Fibroblast of lung (primary cell): ENCODE measurements at regions not wholly inside any gene's neighbourhood (a gene's known extent, or its start where the extent isn't known, plus 50 kb on each side); places are given as distances from the start of the nearest gene placed in this dataset.

Source experiments
- CTCF ChIP-seq, 2 donors: IDR thresholded peaks in 1 of 2; conservative IDR thresholded peaks in 1 of 2; 1 replicate in 1 of 2; 2 replicates in 1 of 2; pipeline ENCODE4 v1.5.1; 2011 to 2012; ENCODE audit warnings: low read length in 2 of 2, control low read depth in 1 of 2, inconsistent platforms in 1 of 2, low read depth in 1 of 2, mild to moderate bottlenecking in 1 of 2
- EZH2 ChIP-seq: IDR thresholded peaks from 2 replicates; pipeline ENCODE4 v1.5.1; 2012; ENCODE audit warnings: low read length, control low read depth, mild to moderate bottlenecking; ENCODE audit errors: missing control alignments

- TF ChIP-seq CTCF (conservative IDR thresholded peaks at IDR 0.05 in 1 of 2, IDR thresholded peaks at IDR 0.05 in 1 of 2; ENCODE audit: low read depth in 1 of 2, low read length in 2 of 2) (no peak), EZH2 (no peak)
Observed at GRCh38 chr3:72661115-72661457, 187.2 kb downstream of the SHQ1 start.
